NCI-H460 (cell line): ENCODE measurements at regions not wholly inside any gene's neighbourhood (a gene's known extent, or its start where the extent isn't known, plus 50 kb on each side); places are given as distances from the start of the nearest gene placed in this dataset.
"Not testable (repeated sequence)": the region's sequence is repeated elsewhere in the genome, so short reads cannot be mapped to it uniquely, and the experiment has no call there.

Source experiments
- DNase-seq: peaks from one replicate; pipeline ENCODE4 v3.0.0-alpha.2; 2016; ENCODE audit warnings: low read depth; ENCODE audit errors: extremely low read depth

GRCh38 chr7:4436936-4437335 is 245.2 kb upstream of the FOXK1 start:
- DNase-seq = no peak

- DNase-seq = no peak
These were observed 244.2 kb upstream of the FOXK1 start for GRCh38 chr7:4437916-4438315.

- DNase-seq = no peak
These were observed 243.3 kb upstream of the FOXK1 start for GRCh38 chr7:4438723-4439245.

- DNase-seq = no peak
These were observed 242.7 kb upstream of the FOXK1 start for GRCh38 chr7:4439444-4439843.

GRCh38 chr7:4444106-4444505 is 238.0 kb upstream of the FOXK1 start:
- DNase-seq = no peak

GRCh38 chr7:4445777-4446176 is 236.3 kb upstream of the FOXK1 start:
- no peak for DNase-seq

GRCh38 chr7:4449263-4449662 is 232.8 kb upstream of the FOXK1 start:
- DNase-seq = no peak

- DNase-seq = no peak
These were observed 231.6 kb upstream of the FOXK1 start for GRCh38 chr7:4450483-4450882.

GRCh38 chr7:4460597-4460996 is 221.5 kb upstream of the FOXK1 start:
- DNase-seq = no peak

GRCh38 chr7:4461531-4461930 is 220.6 kb upstream of the FOXK1 start:
- DNase-seq = no peak

- no peak for DNase-seq
These were observed 213.6 kb upstream of the FOXK1 start for GRCh38 chr7:4468320-4469102.

- DNase-seq = peak; percentile 14
These were observed 211.8 kb upstream of the FOXK1 start for GRCh38 chr7:4470246-4470645.

- DNase-seq = no peak
These were observed 209.4 kb upstream of the FOXK1 start for GRCh38 chr7:4472728-4473127.

GRCh38 chr7:4479367-4480039 is 202.6 kb upstream of the FOXK1 start:
- DNase-seq = peak; percentile 77

GRCh38 chr7:4480131-4480530 is 202.0 kb upstream of the FOXK1 start:
- DNase-seq = not testable (repeated sequence)

GRCh38 chr7:4483851-4484250 is 198.2 kb upstream of the FOXK1 start:
- no peak for DNase-seq

GRCh38 chr7:4484545-4484944 is 197.6 kb upstream of the FOXK1 start:
- no peak for DNase-seq

- DNase-seq = no peak
These were observed 195.2 kb upstream of the FOXK1 start for GRCh38 chr7:4486907-4487306.

GRCh38 chr7:4496911-4497310 is 185.2 kb upstream of the FOXK1 start:
- not testable (repeated sequence) for DNase-seq

- DNase-seq = no peak
These were observed 181.3 kb upstream of the FOXK1 start for GRCh38 chr7:4500812-4501211.

- not testable (repeated sequence) for DNase-seq
These were observed 174.2 kb upstream of the FOXK1 start for GRCh38 chr7:4507886-4508285.

- no peak for DNase-seq
These were observed 168.6 kb upstream of the FOXK1 start for GRCh38 chr7:4513450-4513849.
